Ovary (tissue), 3 donors: ENCODE measurements at regions not wholly inside any gene's neighbourhood (a gene's known extent, or its start where the extent isn't known, plus 50 kb on each side); places are given as distances from the start of the nearest gene placed in this dataset.

ENCODE experiments used
- CTCF ChIP-seq, 3 donors: fragments of 450-650 bp in 2 of 3; fragments of 200-600 bp in 1 of 3; IDR thresholded peaks; one replicate each; pipeline versions ENCODE4 v1.5.1 to v1.8.0; 2016 to 2022; ENCODE audit warnings: antibody characterized with exemption in 3 of 3, mild to moderate bottlenecking in 1 of 3
- EP300 ChIP-seq: sonication (generic); formaldehyde crosslinking; IDR thresholded peaks from one replicate; pipeline ENCODE4 v1.6.1; 2017; ENCODE audit warnings: antibody characterized with exemption
- donor health status: DM: no; HTN: no; CAD: no.

GRCh38 chr3:159245871-159246270, 444.0 kb downstream of the MFSD1 start:
- no peak for TF ChIP-seq EP300
- no peak for TF ChIP-seq CTCF (IDR thresholded peaks at IDR 0.05)
